Fibroblast of lung (primary cell): ENCODE measurements at regions not wholly inside any gene's neighbourhood (a gene's known extent, or its start where the extent isn't known, plus 50 kb on each side); places are given as distances from the start of the nearest gene placed in this dataset.

Experiments
- DNase-seq, 2 donors: peaks; one replicate each; pipeline versions ENCODE4 v3.0.0 to v3.0.0-alpha.2; 2010; ENCODE audit warnings: low read depth in 2 of 2
- H2AFZ ChIP-seq: 2 replicates; pipeline ENCODE4 v1.5.1; 2012; ENCODE audit warnings: low read length, control low read depth, inconsistent platforms
- H3K27ac ChIP-seq: 2 replicates; pipeline ENCODE4 v1.5.1; 2011; ENCODE audit warnings: low read length, control low read depth; ENCODE audit not compliant: insufficient read depth
- H3K27me3 ChIP-seq: 2 replicates; pipeline ENCODE4 v1.5.1; 2011; ENCODE audit warnings: mild to moderate bottlenecking, low read length; ENCODE audit not compliant: control insufficient read depth, insufficient read depth
- H3K36me3 ChIP-seq: 2 replicates; pipeline ENCODE4 v1.5.1; 2011; ENCODE audit warnings: low read length; ENCODE audit not compliant: control insufficient read depth, insufficient read depth
- H3K4me1 ChIP-seq: 2 replicates; pipeline ENCODE4 v1.5.1; 2011; ENCODE audit warnings: low read length; ENCODE audit not compliant: control insufficient read depth, insufficient read depth; ENCODE audit errors: extremely low read depth
- H3K4me2 ChIP-seq: 2 replicates; pipeline ENCODE4 v1.5.1; 2011; ENCODE audit warnings: low read length, control low read depth; ENCODE audit not compliant: insufficient read depth; ENCODE audit errors: extremely low read depth
- H3K4me3 ChIP-seq, 4 experiments: fragments of 200-600 bp in 1 of 4; sonication (generic) in 1 of 4; replicated peaks in 1 of 4; 2 replicates each; pipeline ENCODE4 v1.5.1; 2011 to 2016; ENCODE audit warnings: low read length in 4 of 4, low read depth in 3 of 4, mild to moderate bottlenecking in 3 of 4, control low read depth in 2 of 4, inconsistent platforms in 1 of 4, mixed read lengths in 1 of 4; ENCODE audit not compliant: insufficient read depth in 1 of 4; ENCODE audit errors: control extremely low read depth in 1 of 4
- H3K79me2 ChIP-seq: 2 replicates; pipeline ENCODE4 v1.5.1; 2012; ENCODE audit warnings: mild to moderate bottlenecking, low read length, inconsistent platforms; ENCODE audit not compliant: control insufficient read depth, insufficient read depth
- H3K9ac ChIP-seq: 2 replicates; pipeline ENCODE4 v1.5.1; 2011; ENCODE audit warnings: mild to moderate bottlenecking, low read length, control low read depth; ENCODE audit not compliant: insufficient read depth
- H3K9me3 ChIP-seq: 2 replicates; pipeline ENCODE4 v1.5.1; 2012; ENCODE audit warnings: low read depth, low read length; ENCODE audit not compliant: control insufficient read depth, insufficient read depth
- H4K20me1 ChIP-seq: 2 replicates; pipeline ENCODE4 v1.5.1; 2011; ENCODE audit warnings: low read length; ENCODE audit not compliant: control insufficient read depth, insufficient read depth; ENCODE audit errors: extremely low read depth
- CTCF ChIP-seq, 2 donors: IDR thresholded peaks in 1 of 2; conservative IDR thresholded peaks in 1 of 2; 1 replicate in 1 of 2; 2 replicates in 1 of 2; pipeline ENCODE4 v1.5.1; 2011 to 2012; ENCODE audit warnings: low read length in 2 of 2, control low read depth in 1 of 2, inconsistent platforms in 1 of 2, low read depth in 1 of 2, mild to moderate bottlenecking in 1 of 2
- EZH2 ChIP-seq: IDR thresholded peaks from 2 replicates; pipeline ENCODE4 v1.5.1; 2012; ENCODE audit warnings: low read length, control low read depth, mild to moderate bottlenecking; ENCODE audit errors: missing control alignments

- H4K20me1 ChIP-seq: no peaks in the 10 kb centered on the region
- no peak overlapping the region for H3K4me3 ChIP-seq
- no peaks in the 10 kb centered on the region for H3K4me1 ChIP-seq
- H3K36me3 ChIP-seq: no peaks in the 10 kb centered on the region
- H3K27me3 ChIP-seq: no peaks in the 10 kb centered on the region
- no peaks in the 10 kb centered on the region for H3K79me2 ChIP-seq
- H3K9ac ChIP-seq: no peak overlapping the region
- H3K9me3 ChIP-seq: no peaks in the 10 kb centered on the region
- DNase-seq: no peak
- H2AFZ ChIP-seq: peak overlapping the region; percentile 35
- H3K4me2 ChIP-seq: no peak overlapping the region
- H3K27ac ChIP-seq: no peak overlapping the region
- TF ChIP-seq EZH2: no peak
- TF ChIP-seq CTCF (conservative IDR thresholded peaks at IDR 0.05 in 1 of 2, IDR thresholded peaks at IDR 0.05 in 1 of 2; ENCODE audit: low read depth in 1 of 2, low read length in 2 of 2): no peak
These were observed 705.1 kb downstream of the MAT2B start for GRCh38 chr5:164210491-164210890.

DNA sequence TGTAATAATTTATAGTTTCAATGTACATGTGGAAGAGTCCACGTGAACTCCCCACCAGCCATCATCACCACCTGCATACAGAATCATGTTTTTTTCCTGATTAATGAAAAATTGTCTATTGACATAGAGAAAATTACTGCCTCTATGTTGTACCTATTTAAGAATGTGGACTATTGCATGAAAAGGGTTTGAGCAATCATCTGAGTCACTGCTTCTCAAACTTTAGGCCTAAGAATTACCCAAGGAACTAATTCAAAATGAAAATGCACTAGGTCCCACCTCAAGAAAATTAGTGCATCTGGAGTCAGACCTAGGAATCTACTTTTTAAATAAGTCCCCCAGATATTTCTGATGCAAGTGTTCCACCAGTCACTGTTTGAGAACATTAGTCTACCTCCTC is 709.3 kb downstream of the MAT2B start:
- Histone ChIP-seq H3K27ac (no peak overlapping the region), H3K9me3 (no peaks in the 10 kb centered on the region), H4K20me1 (no peaks in the 10 kb centered on the region), H2AFZ (no peak overlapping the region), H3K4me1 (no peaks in the 10 kb centered on the region), H3K79me2 (no peaks in the 10 kb centered on the region), H3K27me3 (no peaks in the 10 kb centered on the region), H3K9ac (no peak overlapping the region), H3K4me2 (no peak overlapping the region), H3K36me3 (no peaks in the 10 kb centered on the region), H3K4me3 (no peak overlapping the region)
- DNase-seq: peak in 1 of 2 donors; percentile 13
- TF ChIP-seq CTCF (conservative IDR thresholded peaks at IDR 0.05 in 1 of 2, IDR thresholded peaks at IDR 0.05 in 1 of 2; ENCODE audit: low read depth in 1 of 2, low read length in 2 of 2): no peak
- TF ChIP-seq EZH2: no peak

DNA sequence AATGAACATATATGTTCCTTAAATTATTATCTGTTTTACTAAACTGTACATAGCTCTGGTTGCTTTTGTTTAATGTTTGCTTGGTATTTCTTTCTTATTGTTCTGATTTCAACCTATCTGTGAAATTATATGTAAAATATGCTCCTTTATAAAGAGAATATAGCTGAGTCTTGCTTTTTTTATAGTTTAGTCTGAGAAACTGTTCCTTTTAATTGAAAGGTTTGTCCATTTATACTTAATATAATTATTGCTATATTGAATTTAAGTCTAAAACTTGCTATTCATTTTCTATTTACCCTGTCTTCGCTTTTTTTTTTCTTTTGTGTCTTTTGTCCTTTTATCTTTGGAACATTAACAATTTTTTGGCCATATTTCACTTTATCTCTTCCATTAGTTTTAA is 712.0 kb downstream of the MAT2B start:
- no peaks in the 10 kb centered on the region for H3K36me3 ChIP-seq
- no peak overlapping the region for H3K4me3 ChIP-seq
- H3K9ac ChIP-seq: no peak overlapping the region
- H3K4me1 ChIP-seq: no peaks in the 10 kb centered on the region
- no peak overlapping the region for H2AFZ ChIP-seq
- no peak for DNase-seq
- H4K20me1 ChIP-seq: no peaks in the 10 kb centered on the region
- H3K79me2 ChIP-seq: no peaks in the 10 kb centered on the region
- no peak for TF ChIP-seq EZH2
- TF ChIP-seq CTCF (conservative IDR thresholded peaks at IDR 0.05 in 1 of 2, IDR thresholded peaks at IDR 0.05 in 1 of 2; ENCODE audit: low read depth in 1 of 2, low read length in 2 of 2): no peak
- H3K27me3 ChIP-seq: no peaks in the 10 kb centered on the region
- no peaks in the 10 kb centered on the region for H3K9me3 ChIP-seq
- no peak overlapping the region for H3K4me2 ChIP-seq
- H3K27ac ChIP-seq: no peak overlapping the region
